NOMO-1 (cell line): ENCODE measurements at regions not wholly inside any gene's neighbourhood (a gene's known extent, or its start where the extent isn't known, plus 50 kb on each side); places are given as distances from the start of the nearest gene placed in this dataset.

ENCODE experiments used
- DNase-seq, 2 experiments: peaks; one replicate each; lab custom pipeline; 2025; ENCODE audit not compliant: unreplicated experiment in 2 of 2; lab: John Stamatoyannopoulos, UW

DNA sequence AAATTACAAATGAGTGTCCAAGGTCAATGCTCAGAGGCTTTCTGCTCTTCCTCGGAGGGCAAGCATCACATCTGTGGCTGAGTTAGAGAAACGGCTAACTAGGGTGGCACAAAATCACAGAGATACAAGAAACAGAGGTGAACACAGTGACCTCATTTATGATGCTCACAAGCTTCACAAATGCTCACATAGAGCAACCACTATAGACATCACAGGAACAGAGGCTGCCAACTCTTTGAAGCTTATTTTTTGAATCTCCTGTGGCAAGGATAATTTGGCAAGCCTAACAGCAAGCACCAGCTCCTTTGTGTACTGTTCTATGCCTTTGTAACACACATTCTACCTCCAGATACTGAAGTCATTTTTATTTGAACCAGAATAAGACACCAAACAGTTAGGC is 416.5 kb upstream of the DDI1 start:
- DNase-seq: no peak

DNA sequence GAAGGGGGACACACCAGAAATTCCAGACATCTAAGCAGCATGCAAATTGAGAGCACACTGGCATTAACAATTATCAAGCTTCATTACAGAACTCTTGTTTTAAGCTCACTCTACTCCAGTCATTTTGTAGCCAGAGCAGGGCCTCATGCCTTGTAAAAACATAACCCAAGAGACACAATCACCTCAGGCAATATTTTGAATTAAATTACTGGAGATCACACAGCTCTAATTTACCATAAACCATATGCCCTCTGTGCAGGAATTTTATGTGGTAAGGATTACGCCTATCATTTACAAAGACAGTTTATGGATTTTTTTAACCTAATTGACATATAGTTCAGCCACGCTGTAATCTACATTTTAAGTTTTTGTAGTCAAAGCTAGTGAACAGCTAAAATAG is 414.1 kb upstream of the DDI1 start:
- DNase-seq: no peak

DNA sequence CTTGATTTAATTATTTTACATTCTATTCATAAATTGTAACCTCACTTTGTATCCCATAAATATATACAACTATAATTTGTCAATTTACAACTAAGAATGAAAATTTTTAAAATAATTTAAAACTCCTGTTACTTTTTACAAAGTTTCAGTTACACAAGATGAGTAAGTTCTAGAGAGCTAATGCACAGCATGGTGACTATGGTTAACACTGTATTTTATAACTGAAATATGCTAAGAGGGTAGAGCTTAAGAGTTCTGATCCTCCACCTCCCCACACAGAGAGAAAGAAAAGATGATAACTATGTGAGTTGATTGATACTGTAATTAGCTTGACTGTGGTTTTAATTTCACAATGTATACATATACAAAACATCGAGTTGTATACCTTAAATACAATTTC is 412.5 kb upstream of the DDI1 start:
- DNase-seq: no peak

DNA sequence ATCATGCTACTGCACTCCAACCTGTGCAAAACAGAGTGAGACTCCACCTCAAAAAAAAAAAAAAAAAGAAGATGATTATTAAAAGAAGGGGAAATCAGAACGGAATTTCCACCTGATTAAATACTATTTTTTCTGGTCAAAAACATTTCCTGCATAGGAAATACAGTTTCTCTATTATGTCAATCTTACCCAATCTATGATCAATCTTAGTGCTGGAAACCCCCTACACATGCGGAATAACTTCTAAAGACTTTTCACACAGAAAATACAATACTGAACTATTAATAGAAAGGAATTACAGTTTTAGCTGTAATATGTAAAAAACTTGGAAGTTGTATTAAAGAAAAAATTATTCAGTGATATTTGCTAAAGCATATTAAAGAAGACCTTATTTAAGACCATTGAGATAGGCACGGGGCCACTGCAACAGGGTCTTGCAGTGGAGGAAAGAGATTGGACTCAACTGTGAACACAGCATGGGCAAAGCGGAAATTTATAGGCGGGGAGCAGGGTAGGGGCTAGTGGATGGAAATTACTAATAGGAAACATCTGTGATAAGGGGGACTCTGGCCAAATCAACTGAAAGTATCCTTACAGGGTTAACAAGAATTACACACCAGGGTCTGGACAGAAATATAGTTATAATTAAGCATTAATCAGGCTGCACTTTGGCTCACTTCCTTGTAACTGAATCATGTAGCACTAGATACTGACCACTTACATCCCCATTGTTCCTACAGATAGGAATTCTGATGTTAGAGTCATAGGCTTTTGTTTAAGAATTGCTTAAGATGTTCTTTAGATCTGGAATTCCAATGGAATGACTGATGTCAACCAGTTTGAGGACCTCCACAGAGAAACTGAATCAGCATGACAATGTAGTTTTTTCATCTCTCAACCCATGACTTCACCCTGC is 411.5 kb upstream of the DDI1 start:
- DNase-seq: no peak

DNA sequence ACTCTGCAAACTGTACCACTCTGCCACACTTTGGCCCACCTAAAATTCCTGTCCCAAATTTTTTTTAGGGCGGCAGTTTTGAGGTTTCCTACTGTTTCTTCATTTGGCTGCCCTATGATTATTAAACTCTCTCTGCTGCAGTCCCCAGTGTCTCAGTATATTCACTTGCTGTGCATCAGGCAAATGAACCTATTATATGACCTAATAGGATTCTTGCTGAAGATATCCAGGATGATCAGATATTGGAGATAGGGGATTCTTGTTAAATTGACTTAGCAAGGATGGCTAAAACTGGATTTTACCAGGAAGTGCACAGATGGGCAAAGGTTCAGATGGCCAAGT is 410.8 kb upstream of the DDI1 start:
- no peak for DNase-seq

DNA sequence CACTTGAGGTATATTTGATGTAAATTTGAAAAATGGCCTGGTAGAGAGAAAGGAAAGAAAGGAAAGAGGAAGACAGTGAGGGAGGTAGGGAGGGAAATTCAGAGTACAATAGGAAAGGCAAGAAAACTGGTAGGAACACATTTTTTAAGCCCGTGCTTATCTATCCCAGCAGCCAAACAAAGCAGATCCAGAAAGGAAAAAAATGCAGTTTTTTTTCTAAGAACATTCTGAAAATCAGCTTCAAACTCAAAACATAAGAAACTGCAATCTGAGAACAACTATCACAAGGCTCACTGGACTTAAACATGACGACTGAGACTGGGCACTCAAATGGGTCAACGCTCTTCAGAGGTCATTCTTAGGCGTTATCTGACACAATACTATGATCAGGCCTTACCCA is 408.3 kb upstream of the DDI1 start:
- DNase-seq: no peak

DNA sequence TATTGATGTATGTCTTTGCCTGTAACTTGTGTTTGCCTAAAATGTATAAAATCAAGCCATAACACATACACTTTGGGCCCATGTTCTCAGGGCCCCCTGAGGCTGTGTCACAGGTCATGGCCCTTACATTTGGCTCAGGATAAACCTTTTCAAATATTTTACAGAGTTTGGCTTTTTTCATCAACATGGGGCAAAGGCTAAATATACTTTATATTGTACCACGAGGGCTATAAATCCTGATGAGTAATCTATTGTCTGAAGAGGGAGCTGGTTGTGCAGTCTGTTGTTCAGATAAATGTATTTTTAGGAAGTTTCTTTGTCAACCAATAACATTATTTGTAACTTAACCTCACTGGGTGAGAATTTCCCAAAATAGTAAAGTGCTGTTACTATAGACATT is 404.6 kb upstream of the DDI1 start:
- no peak for DNase-seq

DNA sequence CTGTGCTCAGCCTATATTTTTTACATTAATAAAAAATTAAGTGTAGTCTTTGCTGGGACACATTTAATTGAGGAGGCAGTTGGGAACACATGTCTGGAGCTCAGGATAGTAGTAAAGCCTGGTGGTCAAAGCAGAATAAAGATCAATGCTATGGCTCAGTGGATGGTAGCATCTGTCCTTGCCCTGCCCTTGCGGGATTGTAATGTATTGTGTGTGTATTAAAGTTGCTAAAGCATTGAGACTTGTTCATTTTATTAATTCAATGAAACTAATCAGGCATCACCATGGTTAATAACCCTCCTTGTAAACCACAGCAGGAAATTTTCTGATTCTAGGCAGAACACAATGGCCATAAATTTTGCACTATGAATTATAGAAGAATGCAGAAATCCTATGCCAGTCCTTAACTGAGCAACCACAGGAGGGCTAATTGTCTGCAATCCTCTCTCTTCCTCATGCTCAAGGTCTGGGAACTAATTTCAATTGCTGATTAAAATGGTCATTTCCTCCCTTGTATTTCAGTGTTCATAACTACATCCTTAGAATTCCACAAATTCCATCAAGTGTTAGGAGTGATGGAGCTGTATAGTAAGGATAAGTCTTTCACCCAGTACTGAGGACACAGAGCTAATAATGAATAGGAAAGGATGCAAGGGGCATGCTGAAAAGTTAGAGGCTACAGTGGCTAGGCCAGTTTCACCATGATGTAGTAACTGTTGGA is 403.2 kb upstream of the DDI1 start:
- no peak for DNase-seq

DNA sequence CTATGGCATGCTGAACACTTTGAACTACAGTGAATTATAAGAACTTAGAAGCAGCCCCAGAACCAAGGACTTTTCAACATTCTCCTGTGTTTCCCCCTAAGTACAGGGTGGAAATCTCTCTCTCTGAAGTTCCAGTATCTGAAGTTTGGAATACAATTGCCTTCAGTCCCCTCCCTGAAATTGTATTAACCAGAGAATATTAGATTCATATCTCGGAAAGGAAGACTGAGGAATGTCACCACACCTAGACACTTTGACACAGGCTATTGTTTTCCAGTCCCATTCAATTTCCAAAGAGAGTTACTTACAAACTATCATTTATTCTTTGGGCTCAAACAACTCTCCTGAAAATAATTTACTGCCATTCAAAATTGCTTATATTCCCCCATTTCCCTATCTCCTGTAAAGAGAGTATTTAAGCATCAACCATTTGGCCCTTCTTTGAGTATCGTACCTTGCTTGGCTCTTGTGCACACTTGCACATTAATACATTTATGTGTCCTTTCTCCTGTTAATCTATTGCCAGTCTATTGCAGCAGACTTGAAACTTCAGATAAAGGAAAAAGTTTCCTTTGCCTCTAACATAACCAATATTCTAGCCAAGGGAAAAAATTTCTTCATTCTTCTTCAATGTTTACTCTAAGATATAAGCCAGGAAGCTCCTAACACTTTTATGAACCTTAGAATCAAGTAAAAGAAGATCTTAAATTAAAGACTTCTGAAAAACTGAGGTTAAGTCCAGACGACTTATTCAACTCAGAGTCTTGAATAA is 402.4 kb upstream of the DDI1 start:
- no peak for DNase-seq

DNA sequence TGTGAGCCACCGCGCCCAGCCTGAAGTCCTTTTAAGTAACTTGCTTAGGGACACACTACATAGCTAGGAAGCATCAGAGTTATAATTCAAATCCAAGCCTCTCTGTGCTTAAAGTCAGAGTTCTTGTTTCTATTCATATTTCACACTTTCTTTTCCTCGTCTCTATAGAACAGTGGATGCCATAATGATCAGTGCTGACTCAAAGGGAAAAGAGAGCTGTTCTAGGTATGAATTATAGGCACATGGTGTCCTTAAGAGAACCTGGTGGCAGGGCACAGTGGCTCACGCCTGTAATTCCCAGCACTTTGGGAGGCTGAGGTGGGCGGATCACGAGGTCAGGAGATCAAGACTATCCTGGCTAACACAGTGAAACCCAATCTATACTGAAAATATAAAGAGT is 400.2 kb upstream of the DDI1 start:
- no peak for DNase-seq

DNA sequence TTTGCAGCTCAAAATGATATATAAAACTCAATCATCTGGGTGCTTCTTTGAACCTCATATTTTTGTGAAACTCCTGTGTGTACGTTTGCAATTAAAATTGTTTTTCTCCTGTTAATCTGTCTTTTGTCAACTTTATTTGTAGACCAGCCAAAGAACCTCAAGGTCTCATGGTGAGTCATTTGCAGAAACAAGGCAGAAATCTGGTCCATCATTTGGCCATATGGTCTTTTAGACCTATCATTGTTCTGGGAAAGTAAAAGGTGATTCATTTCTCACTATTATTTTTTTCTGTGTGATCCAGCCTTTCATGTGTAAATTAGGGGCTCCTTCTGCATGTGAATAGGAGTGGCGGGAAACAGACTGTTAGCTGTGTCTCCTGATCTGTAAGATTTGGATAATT is 399.1 kb upstream of the DDI1 start:
- DNase-seq: no peak

DNA sequence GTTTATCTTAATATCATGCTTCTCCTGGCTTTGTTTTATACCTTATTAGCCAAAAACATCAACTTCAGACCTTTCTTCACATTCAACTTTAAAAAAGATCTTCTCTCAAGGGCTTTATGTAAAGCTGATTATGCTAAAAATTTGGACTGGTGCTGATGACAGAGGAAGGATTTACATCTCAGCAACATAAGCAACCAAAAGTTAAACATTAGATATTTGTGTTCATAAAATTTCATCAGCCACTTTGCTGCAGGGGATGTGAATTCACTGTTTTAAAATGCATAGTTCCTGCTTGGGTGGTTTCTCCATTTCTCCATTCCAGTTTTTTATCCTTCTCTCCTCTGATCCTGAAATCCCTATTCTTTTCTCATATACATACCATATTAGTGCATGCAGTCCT is 398.6 kb upstream of the DDI1 start:
- DNase-seq: no peak

DNA sequence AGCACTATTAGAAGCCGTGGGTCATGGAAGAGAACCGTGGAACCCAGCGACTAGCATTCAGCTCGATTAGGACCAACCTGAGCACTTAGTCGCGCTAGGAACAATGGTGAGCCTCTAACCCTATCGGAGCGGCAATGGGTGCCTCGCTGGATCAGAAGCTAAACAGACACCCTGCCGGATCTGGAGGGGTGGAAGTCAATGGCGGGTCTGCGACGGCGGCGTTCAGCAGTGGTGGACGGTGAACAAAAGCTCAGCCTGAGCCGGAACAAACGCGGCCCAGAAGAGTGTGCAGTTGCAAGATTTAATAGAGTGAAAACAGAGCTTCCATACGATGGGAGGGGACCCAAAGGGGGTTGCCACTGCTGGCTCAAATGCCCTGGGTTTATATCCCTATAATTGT is 391.8 kb upstream of the DDI1 start:
- DNase-seq: no peak

DNA sequence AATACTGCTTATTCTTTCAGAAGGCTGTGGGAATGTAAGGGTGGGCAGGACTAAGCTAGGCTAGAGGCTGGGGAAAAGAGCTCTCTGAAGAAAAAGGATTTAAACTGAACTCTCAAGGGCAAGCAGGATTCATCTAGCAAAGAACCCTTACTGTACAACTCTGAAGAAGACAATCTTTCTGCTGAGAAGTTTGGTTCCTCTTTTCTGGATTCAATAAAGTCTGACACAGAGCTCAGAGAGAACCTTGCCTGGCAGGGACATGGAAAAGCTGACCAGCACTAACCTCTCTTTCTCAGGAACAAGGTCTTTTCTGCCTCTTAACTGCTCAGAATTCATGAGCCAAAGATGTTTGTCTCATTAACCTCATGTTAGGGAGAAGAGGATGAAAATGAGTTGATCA is 388.4 kb upstream of the DDI1 start:
- DNase-seq: peak in 1 of 2 experiments; percentile 40

DNA sequence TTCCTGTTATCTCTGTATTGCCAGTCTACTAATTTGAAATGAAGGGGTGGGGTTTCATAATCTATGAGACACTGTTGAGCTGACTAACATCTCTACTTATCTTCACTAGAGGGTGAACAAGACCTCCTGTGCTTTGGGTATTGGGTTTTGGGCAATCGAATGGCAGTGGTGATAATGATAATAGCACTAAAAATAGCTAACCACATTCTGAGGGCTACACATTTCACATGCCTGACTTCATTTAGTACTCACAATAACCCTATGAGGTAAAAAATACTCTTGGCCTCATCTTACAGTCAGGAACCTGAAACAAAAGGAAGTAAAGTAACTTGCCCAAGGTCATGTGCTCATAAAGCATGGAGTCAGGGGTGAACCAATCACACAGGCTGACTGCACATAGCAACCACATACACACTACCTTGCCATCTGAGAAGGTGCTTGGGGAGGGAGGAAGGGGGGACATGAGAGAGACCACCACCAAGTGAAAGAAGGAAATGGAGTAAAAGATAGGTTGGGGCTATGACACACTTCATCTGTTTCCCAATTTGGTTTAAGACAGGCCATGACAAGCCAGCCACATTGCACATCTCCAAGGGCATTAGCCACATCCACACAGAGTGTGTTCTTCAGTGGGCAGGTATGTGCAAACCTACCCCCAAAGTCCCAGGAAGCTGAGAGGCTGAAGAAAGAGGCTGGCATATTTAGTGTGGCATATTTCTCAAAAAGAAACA is 387.6 kb upstream of the DDI1 start:
- DNase-seq: peak; percentile 12 to 39

DNA sequence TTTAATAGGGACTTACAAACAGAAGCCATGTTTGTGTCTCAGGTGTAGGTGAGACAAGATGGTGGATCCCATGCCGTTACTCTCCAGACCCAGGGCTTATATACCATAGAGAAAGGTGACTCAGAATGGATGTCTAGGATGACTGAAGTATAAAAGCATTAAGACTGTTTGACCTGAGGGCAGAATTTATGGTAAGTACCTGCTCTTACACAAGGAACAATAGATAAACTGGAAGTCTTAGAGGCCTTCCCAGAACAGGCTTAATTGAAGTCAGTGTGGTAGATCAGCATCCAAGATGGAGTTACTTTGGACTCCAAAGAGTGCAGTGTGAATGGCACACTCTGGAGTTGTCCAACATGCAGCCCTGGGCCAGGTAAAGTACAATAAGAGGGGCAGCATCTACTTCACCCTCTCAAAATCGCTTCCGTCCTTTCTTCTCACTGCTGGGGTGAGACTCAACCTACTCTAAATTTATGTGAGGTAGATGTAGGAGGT is 387.0 kb upstream of the DDI1 start:
- DNase-seq: no peak

DNA sequence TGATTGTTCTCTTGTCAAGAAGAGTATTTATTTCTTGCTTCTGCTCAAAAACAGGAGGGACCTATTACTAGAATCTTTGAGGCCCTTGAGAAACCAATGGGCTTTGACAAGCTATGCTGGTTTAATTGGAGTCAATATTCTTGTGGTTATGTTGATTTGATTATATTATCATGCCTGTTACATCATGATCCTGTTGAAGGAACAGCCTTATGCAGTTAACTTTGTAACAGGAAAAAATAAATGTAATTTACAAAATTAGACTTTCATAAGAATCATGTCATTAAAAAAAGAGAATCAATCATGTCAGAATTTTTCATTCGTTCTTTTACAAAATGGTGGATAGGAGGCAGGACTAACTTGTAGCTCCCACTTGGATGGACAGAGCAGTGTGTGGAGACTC is 386.1 kb upstream of the DDI1 start:
- DNase-seq: no peak

DNA sequence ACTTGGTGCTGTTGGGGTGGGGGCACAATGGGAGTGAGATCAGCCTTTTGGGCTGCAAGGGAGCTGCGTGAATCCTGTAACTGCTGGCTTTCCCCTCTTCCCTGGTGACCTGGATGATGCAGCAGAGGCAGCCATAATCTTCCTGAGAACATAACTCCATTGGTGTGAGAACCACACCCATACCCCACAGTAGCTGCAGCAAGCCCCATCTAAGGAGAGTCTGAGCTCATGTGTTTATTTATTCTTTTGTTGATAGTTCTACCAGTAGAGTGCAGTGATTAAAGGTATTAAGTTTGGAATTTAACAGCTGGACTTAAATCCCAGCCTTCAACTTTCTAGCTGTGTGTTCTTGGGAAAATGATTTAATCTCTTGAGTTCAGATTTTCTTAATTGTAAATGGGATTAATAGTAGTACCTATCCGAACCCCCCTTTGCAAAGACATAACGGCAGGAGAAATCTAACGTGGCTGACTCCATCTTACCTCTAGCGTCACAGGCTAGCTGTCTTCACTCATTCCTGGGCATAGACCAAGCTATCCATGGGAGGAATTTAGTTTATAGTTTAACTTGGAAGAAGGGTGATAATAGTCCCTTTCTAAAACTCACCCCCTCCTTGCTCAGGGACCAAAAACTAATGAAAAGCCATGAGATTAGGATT is 385.0 kb upstream of the DDI1 start:
- no peak for DNase-seq

DNA sequence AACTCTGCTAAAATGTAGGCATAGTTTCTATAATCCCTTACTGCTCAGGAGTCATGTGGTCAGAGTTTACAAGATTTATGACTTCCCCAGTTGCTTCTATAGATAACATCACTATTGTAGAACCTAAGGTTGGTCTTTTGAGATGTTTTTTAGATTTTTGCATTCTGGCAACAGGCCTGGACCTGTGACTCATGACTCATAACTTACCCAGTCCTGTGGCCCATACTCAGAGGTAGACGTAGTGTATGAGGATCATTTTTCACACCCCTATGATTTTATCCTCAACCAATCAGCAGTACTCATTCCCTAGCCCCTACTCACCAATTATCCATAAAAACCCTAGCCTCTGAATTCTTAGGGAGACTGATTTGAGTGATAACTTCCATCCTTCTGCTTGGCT is 384.4 kb upstream of the DDI1 start:
- DNase-seq: no peak

DNA sequence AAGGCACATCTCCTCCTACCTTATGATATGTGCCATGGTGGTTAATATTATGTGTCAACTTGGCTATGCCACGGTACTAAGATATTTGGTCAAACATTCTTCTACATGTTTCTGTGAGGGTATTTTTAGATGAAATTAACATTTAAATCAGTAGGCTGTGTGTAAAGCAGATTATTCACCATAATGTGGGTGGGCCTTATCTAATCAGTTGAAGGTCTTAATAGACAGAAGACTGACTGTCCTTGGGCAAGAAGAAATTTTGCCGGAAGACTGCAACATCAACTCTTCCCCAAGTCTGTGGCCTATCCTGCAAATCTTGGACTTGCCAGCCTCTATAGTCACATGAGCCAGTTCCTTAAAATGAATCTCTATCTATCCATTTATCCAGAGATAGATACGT is 380.1 kb upstream of the DDI1 start:
- DNase-seq: no peak
